Activated naive CD8-positive, alpha-beta T cell treated with anti-CD3 and anti-CD28 coated beads, Interleukin-2, amount 50 U/mL, for 24 hours (primary cell): ENCODE measurements at regions not wholly inside any gene's neighbourhood (a gene's known extent, or its start where the extent isn't known, plus 50 kb on each side); places are given as distances from the start of the nearest gene placed in this dataset.

Experiments used
- ATAC-seq: fragments of 150-1000 bp; cut with Tn5 transposase; one replicate; pipeline ENCODE4 v1.10.0; 2021
- DNase-seq: peaks from one replicate; pipeline ENCODE4 v3.0.0; 2021
- H3K27ac Mint-ChIP-seq: one replicate; pipeline ENCODE4 v1.8.0; 2021; ENCODE audit warnings: mild to moderate bottlenecking, mixed read lengths
- H3K27me3 Mint-ChIP-seq: one replicate; pipeline ENCODE4 v1.8.0; 2021; ENCODE audit warnings: mixed read lengths
- H3K36me3 Mint-ChIP-seq: one replicate; pipeline ENCODE4 v1.8.0; 2021; ENCODE audit warnings: low read depth, mixed read lengths
- H3K4me1 Mint-ChIP-seq: one replicate; pipeline ENCODE4 v1.8.0; 2021; ENCODE audit warnings: mixed read lengths
- H3K4me3 Mint-ChIP-seq: one replicate; pipeline ENCODE4 v1.8.0; 2021; ENCODE audit warnings: mild to moderate bottlenecking, moderate library complexity, mixed read lengths
- H3K9me3 Mint-ChIP-seq: one replicate; pipeline ENCODE4 v1.8.0; 2021; ENCODE audit warnings: mixed read lengths

- Mint-ChIP-seq H3K36me3 (no peaks in the 10 kb centered on the region), H3K4me1 (no peaks in the 10 kb centered on the region), H3K9me3 (peaks cover 3% of the 10 kb centered on the region), H3K4me3 (no peak overlapping the region), H3K27me3 (peaks cover 2% of the 10 kb centered on the region), H3K27ac (no peak overlapping the region)
- ATAC-seq (no peak), DNase-seq (no peak)
These were observed 211.8 kb upstream of the DSEL start for GRCh38 chr18:67728364-67728763.

GRCh38 chr18:67726882-67727281, 210.4 kb upstream of the DSEL start:
- H3K4me1 Mint-ChIP-seq: no peaks in the 10 kb centered on the region
- H3K9me3 Mint-ChIP-seq: peaks cover 3% of the 10 kb centered on the region
- no peak for DNase-seq
- no peaks in the 10 kb centered on the region for H3K36me3 Mint-ChIP-seq
- H3K27ac Mint-ChIP-seq: no peak overlapping the region
- no peak overlapping the region for H3K4me3 Mint-ChIP-seq
- ATAC-seq: no peak
- H3K27me3 Mint-ChIP-seq: peaks cover 2% of the 10 kb centered on the region

DNA sequence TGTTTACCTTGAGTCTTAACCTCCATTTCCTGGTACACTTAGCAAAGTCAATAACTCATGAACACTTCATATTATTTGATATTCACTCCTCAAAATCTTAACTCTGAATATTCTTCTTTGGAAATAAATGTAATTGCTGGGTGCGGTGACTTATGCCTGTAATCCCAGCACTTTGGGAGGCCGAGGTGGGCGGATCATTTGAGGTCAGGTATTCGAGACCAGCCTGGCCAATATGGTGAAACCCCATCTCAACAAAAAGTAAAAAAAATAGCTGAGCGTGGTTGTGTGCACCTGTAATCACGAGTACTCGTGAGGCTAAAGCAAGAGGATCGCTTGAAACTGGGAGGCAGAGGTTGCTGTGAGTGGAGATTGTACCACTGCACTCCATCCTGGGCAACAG, 201.3 kb upstream of the DSEL start:
- Mint-ChIP-seq H3K4me3 (no peak overlapping the region), H3K9me3 (no peaks in the 10 kb centered on the region), H3K36me3 (no peaks in the 10 kb centered on the region), H3K4me1 (no peaks in the 10 kb centered on the region), H3K27me3 (no peaks in the 10 kb centered on the region), H3K27ac (no peak overlapping the region)
- DNase-seq (no peak), ATAC-seq (no peak)

GRCh38 chr18:67715567-67715966, 199.0 kb upstream of the DSEL start:
- H3K36me3 Mint-ChIP-seq: no peaks in the 10 kb centered on the region
- DNase-seq: no peak
- no peaks in the 10 kb centered on the region for H3K4me1 Mint-ChIP-seq
- no peak overlapping the region for H3K4me3 Mint-ChIP-seq
- ATAC-seq: no peak
- H3K9me3 Mint-ChIP-seq: no peaks in the 10 kb centered on the region
- H3K27me3 Mint-ChIP-seq: no peaks in the 10 kb centered on the region
- H3K27ac Mint-ChIP-seq: no peak overlapping the region

DNA sequence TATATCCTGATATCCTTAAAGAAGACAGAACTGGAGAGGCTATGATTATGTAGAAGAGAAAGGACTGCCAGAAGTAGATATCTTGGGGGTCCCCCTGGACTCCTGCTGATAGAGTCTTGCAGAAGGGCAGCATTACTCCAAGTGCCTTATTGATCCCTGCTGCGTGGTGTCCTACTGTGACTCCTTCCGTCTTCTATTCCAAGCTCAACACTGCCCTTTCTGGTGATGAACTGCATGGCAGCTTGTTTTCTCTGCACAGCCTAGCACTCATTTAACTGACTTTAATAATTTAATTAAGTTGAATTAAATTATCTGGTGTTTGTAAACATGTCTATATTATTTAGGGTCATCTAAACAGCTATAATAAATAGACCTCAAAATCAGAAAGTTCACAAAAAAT, 194.1 kb upstream of the DSEL start:
- no peak for DNase-seq
- Mint-ChIP-seq H3K4me1 (no peaks in the 10 kb centered on the region), H3K27ac (no peak overlapping the region), H3K27me3 (no peaks in the 10 kb centered on the region), H3K9me3 (no peaks in the 10 kb centered on the region), H3K4me3 (no peak overlapping the region), H3K36me3 (no peaks in the 10 kb centered on the region)
- ATAC-seq: no peak

- Mint-ChIP-seq H3K27ac (no peak overlapping the region), H3K36me3 (no peaks in the 10 kb centered on the region), H3K4me3 (no peak overlapping the region), H3K4me1 (no peaks in the 10 kb centered on the region), H3K27me3 (no peaks in the 10 kb centered on the region), H3K9me3 (peaks cover 5% of the 10 kb centered on the region)
- no peak for ATAC-seq
- DNase-seq: no peak
These were observed 189.2 kb upstream of the DSEL start for GRCh38 chr18:67705748-67706147.

GRCh38 chr18:67695684-67696083, 179.2 kb upstream of the DSEL start:
- H3K27me3 Mint-ChIP-seq: no peaks in the 10 kb centered on the region
- no peaks in the 10 kb centered on the region for H3K36me3 Mint-ChIP-seq
- H3K4me1 Mint-ChIP-seq: no peaks in the 10 kb centered on the region
- no peak overlapping the region for H3K4me3 Mint-ChIP-seq
- DNase-seq (no peak), ATAC-seq (no peak)
- H3K27ac Mint-ChIP-seq: no peak overlapping the region
- peaks cover 2% of the 10 kb centered on the region for H3K9me3 Mint-ChIP-seq

GRCh38 chr18:67694787-67695186, 178.3 kb upstream of the DSEL start:
- H3K27ac Mint-ChIP-seq: no peak overlapping the region

DNA sequence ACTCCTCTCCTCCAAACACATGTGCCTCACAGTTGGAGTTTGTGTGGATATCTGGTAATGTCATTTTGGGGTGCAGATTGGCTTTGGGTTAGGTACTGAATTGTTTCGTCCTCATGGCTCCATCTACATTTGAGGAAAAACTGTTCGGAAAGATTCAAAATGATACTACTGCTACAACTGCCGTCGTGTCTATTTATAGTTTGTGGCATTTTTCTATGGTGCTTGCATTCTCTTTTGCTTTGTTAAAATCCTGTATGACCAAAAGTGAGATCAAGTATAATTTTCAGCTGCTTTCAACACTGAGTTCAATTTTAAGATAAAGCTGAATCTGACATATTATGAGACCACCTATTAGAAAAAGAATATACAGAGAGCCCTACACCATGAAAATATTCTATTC, 176.3 kb upstream of the DSEL start:
- Mint-ChIP-seq H3K36me3 (no peaks in the 10 kb centered on the region), H3K4me3 (no peak overlapping the region), H3K27ac (no peak overlapping the region), H3K4me1 (no peaks in the 10 kb centered on the region), H3K9me3 (no peaks in the 10 kb centered on the region), H3K27me3 (no peaks in the 10 kb centered on the region)
- ATAC-seq (no peak), DNase-seq (no peak)

More at GRCh38 chr18:67694787-67695186, 178.3 kb upstream of the DSEL start:
- Mint-ChIP-seq H3K9me3 (no peaks in the 10 kb centered on the region), H3K4me3 (no peak overlapping the region), H3K4me1 (no peaks in the 10 kb centered on the region), H3K27me3 (no peaks in the 10 kb centered on the region), H3K36me3 (no peaks in the 10 kb centered on the region)
- no peak for ATAC-seq
- DNase-seq: no peak

GRCh38 chr18:67682516-67682915, 166.0 kb upstream of the DSEL start:
- Mint-ChIP-seq H3K27me3 (no peaks in the 10 kb centered on the region), H3K4me3 (no peak overlapping the region), H3K4me1 (no peaks in the 10 kb centered on the region), H3K9me3 (peaks cover 4% of the 10 kb centered on the region), H3K27ac (no peak overlapping the region), H3K36me3 (no peaks in the 10 kb centered on the region)
- no peak for DNase-seq
- ATAC-seq: no peak

GRCh38 chr18:67677489-67677888, 161.0 kb upstream of the DSEL start:
- DNase-seq (no peak), ATAC-seq (no peak)
- peaks cover 4% of the 10 kb centered on the region for H3K9me3 Mint-ChIP-seq
- H3K4me3 Mint-ChIP-seq: no peak overlapping the region
- H3K27ac Mint-ChIP-seq: no peak overlapping the region
- no peaks in the 10 kb centered on the region for H3K4me1 Mint-ChIP-seq
- H3K27me3 Mint-ChIP-seq: peaks cover 2% of the 10 kb centered on the region
- H3K36me3 Mint-ChIP-seq: no peaks in the 10 kb centered on the region

DNA sequence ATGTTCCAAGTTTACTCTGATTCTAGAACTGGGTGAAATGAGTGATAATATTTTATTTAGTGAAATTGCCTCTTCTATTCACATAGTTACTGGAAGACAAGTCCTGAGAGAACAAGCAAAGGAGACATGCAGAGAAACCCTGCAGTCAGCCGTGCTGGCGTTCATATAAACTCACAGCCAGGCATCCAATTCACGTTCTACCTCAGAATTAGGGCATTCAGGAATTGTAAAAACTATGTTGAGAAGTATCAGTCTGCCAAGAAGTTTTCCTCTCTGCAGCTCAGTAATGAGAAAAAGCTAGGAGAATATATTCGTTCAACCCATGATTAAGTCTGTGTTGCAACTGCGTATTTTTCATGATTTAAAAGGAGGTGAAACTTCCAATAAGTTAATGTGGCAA, 156.2 kb upstream of the DSEL start:
- Mint-ChIP-seq H3K27ac (no peak overlapping the region), H3K4me1 (no peaks in the 10 kb centered on the region), H3K27me3 (peaks cover 2% of the 10 kb centered on the region), H3K36me3 (no peaks in the 10 kb centered on the region), H3K4me3 (no peak overlapping the region), H3K9me3 (no peaks in the 10 kb centered on the region)
- DNase-seq: no peak
- ATAC-seq: no peak

DNA sequence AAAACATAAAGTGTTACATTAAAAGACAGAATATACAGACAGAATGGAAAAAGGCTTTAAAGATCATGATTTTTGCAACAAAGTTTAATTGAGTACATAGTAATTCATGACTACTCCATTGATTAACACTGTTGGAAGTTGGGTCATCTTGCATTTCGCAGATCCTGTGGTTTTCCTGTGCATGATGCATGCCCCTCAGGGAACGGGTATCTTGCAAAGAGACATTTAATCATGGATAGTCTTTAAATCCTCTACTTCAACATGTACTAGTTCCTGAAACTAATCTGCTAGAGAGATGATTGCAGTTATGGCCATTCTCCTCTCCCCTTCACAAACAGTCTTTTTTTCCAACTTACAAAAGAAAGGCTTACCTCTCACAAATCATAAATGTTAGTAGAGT, 155.6 kb upstream of the DSEL start:
- H3K4me1 Mint-ChIP-seq: no peaks in the 10 kb centered on the region
- ATAC-seq: no peak
- no peak overlapping the region for H3K27ac Mint-ChIP-seq

GRCh38 chr18:67670024-67670543, 153.6 kb upstream of the DSEL start:
- Mint-ChIP-seq H3K27me3 (no peaks in the 10 kb centered on the region), H3K4me1 (no peaks in the 10 kb centered on the region), H3K4me3 (no peak overlapping the region), H3K27ac (no peak overlapping the region), H3K36me3 (no peaks in the 10 kb centered on the region), H3K9me3 (no peaks in the 10 kb centered on the region)
- ATAC-seq (no peak), DNase-seq (no peak)

More for the DNA sequence above, 155.6 kb upstream of the DSEL start:
- H3K9me3 Mint-ChIP-seq: no peaks in the 10 kb centered on the region
- H3K36me3 Mint-ChIP-seq: no peaks in the 10 kb centered on the region
- peaks cover 2% of the 10 kb centered on the region for H3K27me3 Mint-ChIP-seq
- no peak for DNase-seq
- H3K4me3 Mint-ChIP-seq: no peak overlapping the region

DNA sequence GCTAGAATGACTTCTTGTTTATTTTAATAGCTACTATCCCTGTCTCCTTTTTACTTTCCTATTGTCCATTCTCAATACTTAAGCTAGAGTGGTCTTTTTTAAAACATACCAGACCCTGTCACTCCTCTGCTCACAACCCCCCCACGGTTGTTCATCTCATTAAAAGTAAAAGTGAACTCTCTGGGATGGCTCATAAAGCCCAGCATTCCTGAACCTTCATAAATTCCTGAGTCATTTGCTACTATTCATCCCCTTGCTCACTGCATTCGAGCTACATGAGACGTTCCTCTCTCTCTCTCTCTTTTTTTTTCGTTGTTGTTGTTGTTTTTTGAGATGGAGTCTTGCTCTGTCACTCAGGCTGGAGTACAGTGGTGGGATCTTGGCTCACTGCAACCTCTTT, 148.7 kb upstream of the DSEL start:
- no peak for ATAC-seq

GRCh38 chr18:67662996-67663395, 146.5 kb upstream of the DSEL start:
- Mint-ChIP-seq H3K27ac (no peak overlapping the region), H3K4me1 (no peaks in the 10 kb centered on the region), H3K9me3 (no peaks in the 10 kb centered on the region), H3K27me3 (no peaks in the 10 kb centered on the region), H3K4me3 (no peak overlapping the region), H3K36me3 (no peaks in the 10 kb centered on the region)
- ATAC-seq (no peak), DNase-seq (no peak)

More for the DNA sequence above, 148.7 kb upstream of the DSEL start:
- Mint-ChIP-seq H3K9me3 (no peaks in the 10 kb centered on the region), H3K4me3 (no peak overlapping the region), H3K36me3 (no peaks in the 10 kb centered on the region), H3K27me3 (no peaks in the 10 kb centered on the region), H3K4me1 (no peaks in the 10 kb centered on the region), H3K27ac (no peak overlapping the region)
- DNase-seq: no peak
